GM20000 (cell line): ENCODE measurements at regions not wholly inside any gene's neighbourhood (a gene's known extent, or its start where the extent isn't known, plus 50 kb on each side); places are given as distances from the start of the nearest gene placed in this dataset.
"Not testable (repeated sequence)": the region's sequence is repeated elsewhere in the genome, so short reads cannot be mapped to it uniquely, and the experiment has no call there.

Source experiments
- DNase-seq: peaks from one replicate; pipeline ENCODE4 v3.0.0; 2012; ENCODE audit warnings: low spot score
- CTCF ChIP-seq: IDR thresholded peaks from 2 replicates; pipeline ENCODE4 v1.5.1; 2012; ENCODE audit warnings: mild to moderate bottlenecking, control low read depth; ENCODE audit errors: extremely low read depth, missing control alignments

GRCh38 chr13:21884965-21885567, 214.2 kb downstream of the FGF9 start:
- no peak for TF ChIP-seq CTCF
- peak; percentile 19 for DNase-seq

GRCh38 chr13:21885714-21886224, 214.9 kb downstream of the FGF9 start:
- DNase-seq = no peak
- no peak for TF ChIP-seq CTCF

- no peak for DNase-seq
- TF ChIP-seq CTCF = no peak
Measured at GRCh38 chr13:21889651-21890050, 218.8 kb downstream of the FGF9 start.

GRCh38 chr13:21890220-21890619, 219.3 kb downstream of the FGF9 start:
- DNase-seq = not testable (repeated sequence)

- DNase-seq = no peak
- TF ChIP-seq CTCF = no peak
Measured at GRCh38 chr13:21894091-21894490, 223.2 kb downstream of the FGF9 start.

- DNase-seq = no peak
- no peak for TF ChIP-seq CTCF
Measured at GRCh38 chr13:21894703-21895699, 224.1 kb downstream of the FGF9 start.

- no peak for TF ChIP-seq CTCF
- DNase-seq = no peak
Measured at GRCh38 chr13:21895779-21896178, 224.9 kb downstream of the FGF9 start.
